GM18858 (cell line): ENCODE measurements at regions not wholly inside any gene's neighbourhood (a gene's known extent, or its start where the extent isn't known, plus 50 kb on each side); places are given as distances from the start of the nearest gene placed in this dataset.
"Not testable (repeated sequence)": the region's sequence is repeated elsewhere in the genome, so short reads cannot be mapped to it uniquely, and the experiment has no call there.

ENCODE experiments used
- ATAC-seq: cut with Tn5 transposase; IDR thresholded peaks from one replicate; pipeline ENCODE4 v1.9.1; 2021; ENCODE audit not compliant: unreplicated experiment

DNA sequence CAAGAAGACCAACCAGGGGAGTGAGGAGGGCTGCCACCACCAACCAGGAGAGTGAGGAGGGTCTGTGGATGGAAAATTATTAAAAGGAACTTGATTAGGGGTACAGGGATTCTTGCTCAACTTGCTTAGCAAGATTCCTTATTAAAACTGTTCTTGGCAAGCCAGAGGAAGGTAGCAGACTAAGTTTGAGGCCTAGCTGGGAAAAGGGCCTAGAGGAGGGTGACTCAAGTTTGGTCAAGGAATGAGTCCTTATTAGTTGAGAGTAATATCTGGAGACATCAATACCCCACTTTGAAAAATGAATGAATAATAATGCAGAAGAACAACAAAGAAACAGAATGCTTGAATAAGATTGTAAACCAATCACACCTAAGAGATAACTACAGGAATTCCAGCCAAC lies 612.4 kb upstream of the ZFP42 start:
- ATAC-seq = no peak

DNA sequence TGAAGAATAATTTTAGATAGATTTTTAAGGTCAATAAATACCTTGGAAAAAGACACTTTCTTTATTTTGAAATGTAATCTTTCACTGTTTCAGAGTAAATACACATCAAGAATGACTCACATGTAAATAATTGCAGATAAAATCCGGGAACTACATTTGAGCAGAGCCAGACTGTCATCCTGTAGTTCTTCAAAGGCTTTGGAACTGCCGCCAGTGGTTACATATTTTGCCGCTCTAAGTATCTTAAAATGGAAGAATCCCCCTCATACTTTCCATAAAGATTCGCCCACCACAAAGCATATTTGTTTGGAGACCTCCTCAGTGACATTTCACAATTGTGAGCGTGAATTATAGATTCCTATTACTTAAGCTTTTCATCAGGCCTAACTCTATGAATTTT lies 607.8 kb upstream of the ZFP42 start:
- no peak for ATAC-seq

DNA sequence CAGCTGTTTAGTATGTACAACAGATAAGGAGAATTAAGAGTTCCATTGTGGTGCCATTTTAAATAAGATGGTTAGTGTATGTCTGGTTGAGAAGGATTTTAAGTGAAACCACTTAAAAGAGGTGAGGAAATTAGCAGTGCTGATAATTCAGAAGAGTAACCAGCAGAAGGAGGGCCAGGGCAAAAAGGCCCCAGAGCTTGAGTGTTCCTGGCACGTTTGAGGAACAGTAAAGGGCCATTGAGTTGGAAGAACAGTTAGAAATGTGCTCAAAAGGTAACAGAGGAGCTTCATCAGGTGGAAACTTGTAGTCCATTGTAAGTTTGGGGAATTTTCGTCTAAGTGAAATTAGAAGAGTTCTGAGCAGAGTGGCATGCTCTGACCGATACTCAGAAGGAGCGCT lies 606.2 kb upstream of the ZFP42 start:
- ATAC-seq = no peak

DNA sequence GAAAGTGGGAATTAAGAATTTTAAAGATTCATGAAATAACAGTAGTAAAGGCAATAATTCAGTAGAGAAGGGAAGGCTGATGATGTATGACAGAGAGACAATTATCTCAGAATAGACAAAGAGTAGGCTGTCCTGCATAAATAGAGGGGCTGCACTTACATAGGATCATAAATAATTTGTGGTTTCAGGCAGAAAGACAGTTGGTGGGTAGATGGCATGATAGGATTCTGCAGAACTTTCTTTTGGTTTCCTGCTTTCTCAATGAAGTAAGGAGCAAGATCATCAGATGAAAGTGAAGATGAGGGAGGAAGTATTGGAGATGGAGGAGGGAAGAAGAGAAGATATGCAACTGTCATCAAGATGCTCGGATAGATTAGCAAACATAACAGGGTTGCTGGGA lies 604.9 kb upstream of the ZFP42 start:
- ATAC-seq = no peak

DNA sequence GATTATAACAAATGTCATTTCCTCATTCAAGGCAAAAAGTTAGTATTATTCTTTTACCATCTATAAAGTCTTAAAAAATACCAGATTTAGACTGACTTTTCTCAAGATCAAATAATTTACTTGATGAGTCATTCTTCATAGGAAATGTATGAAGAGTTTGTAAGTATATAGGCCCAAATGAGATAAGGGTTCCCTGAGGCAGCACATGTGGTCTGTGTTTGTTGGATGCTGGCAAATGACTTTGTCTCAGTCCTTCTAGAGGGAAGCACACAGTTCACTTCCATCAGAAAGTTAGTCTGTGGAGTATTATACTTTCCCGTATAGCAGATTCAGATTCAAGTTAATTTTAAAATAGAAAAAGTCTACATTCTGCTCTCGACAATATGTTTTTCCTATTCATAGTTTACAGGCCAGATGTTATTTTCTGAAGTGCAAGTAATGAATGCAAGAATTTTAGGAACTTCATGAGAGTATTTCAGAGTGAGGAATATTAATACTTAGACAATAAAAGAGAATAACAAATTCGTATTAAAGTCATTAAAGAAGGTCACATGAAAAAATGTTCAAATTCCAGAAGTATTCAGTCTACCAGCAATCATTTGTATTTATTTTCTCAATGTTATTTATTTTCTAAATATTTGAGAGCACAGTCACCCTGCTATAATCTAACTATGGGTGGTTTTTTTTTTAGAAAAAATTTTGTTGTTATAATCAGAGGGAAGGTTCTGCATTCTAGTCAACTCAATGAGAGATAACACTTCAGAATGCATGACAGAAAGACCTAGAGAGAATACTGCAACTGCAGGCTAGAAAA lies 601.8 kb upstream of the ZFP42 start:
- no peak for ATAC-seq

DNA sequence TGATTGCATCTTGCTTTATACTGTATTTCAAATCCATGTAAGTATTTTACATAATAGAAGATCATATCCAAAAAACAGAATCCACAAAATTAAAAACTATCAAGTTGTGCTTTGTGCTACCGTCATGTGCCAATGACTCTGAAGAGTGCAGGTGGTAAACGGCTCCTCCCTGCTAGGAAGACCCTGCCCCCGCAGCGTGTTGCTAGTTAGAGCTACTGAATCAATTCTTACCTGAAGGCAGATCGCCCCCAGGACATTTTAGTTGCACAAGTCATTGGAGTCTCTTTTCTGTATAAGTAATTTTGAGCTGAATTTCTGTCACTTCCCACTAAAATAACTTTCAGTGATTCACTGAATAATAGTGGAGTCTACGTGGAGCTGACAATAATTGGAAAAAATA lies 599.5 kb upstream of the ZFP42 start:
- no peak for ATAC-seq

DNA sequence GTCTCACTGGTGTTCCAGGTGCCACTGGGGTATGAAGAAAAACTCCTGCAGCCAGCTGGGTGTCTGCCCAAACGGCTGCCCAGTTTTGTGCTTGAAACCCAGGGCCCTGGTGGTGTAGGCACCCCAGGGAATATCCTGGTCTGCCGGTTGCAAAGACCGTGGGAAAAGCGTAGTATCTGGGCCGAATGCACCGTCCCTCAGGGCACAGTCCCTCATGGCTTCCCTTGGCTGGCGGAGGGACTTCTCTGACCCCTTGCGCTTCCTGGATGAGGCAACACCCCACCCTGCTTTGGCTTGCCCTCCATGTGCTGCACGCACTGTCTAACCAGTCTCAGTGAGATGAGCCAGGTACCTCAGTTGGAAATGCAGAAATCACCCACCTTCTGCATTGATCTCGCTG lies 587.1 kb upstream of the ZFP42 start:
- not testable (repeated sequence) for ATAC-seq

DNA sequence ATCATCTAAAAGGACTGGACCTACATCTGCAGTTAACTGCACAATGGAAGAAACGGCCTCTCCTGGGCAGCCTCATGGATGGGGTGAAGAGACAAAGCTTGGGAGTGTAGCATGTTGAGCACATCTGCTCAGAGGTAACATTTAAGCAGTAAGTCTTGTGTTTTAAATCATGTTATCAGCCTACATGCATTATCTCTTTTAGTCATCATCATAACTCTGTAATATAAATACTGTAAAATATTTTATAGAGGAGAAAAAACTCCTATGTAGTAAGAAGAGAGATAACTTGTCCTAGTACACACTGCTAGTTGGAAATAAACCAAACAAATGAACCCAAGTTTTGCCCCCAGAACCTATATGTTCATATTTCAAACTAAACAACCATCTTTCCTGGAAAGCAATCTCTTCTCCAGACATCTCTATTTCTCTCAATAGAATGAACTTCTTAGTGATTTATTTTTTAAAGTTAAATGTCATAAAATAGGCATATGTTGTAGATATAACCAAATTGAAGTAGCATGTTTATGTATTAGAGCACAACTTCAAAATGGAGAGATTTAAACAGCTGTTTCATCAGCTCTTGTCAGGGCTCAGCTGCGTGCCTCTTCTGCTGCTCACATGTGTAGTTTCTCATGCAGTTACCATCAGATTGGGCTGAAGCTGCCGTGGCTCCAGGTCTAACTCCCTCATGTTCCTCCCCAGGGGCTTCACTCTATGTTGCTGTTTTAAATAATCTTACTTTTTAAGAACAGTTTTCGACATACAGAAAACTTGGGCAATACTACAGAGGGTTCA lies 581.8 kb upstream of the ZFP42 start:
- no peak for ATAC-seq

DNA sequence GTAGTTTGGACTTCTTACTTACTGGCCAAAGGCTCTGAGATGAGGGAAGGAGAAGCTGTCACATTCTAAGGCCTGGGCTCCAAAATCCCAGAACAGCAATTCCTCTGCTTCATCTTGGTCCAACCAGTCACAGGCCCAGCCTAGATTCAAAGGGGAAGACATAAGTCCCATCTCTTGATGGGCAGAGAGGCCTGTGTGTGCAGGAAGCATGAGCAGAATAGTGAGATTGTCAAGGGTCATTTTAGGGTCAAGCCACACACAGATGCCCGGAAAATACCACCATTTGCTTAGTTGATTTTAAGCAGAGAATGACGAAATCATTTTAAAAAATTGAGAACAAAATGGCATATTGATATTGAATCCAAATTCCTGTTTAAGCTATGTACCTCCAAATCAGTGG lies 580.9 kb upstream of the ZFP42 start:
- ATAC-seq = no peak

DNA sequence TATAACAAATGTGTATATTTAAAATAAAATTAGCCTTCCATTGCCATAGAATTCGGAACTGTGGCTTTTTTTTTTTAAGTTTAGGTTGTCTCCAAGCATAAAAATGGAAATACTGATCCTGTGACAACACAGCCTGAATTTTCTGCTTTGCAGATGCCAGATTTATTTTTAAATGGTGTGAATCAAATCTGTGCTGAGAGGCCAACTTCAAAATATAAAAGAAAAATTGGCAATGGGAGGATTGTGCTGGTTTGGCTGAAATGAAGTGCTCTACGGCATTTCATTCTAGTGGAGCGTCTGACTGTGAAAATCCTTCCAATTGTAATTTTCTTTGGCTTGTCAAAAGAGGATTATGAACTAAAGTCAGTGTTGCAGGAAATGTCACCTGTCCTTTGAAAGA lies 580.3 kb upstream of the ZFP42 start:
- no peak for ATAC-seq

DNA sequence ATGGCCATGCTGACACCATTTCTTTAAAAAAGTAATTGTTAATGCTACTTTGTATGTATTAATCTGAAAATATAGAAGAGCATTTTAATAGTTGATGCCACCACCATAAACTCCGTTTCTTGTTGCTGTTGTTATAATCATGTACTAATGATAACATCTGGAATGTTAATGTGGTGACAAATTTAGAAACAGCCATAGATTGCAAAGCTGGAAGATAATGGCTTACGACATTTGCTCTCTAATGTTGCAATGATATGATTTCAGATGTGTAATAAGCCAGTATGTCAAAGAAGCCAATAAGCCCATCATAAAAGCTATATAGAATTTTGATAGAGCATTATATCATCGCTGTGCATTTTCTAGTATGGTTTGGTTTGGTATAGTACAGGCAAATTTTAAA lies 579.4 kb upstream of the ZFP42 start:
- no peak for ATAC-seq

DNA sequence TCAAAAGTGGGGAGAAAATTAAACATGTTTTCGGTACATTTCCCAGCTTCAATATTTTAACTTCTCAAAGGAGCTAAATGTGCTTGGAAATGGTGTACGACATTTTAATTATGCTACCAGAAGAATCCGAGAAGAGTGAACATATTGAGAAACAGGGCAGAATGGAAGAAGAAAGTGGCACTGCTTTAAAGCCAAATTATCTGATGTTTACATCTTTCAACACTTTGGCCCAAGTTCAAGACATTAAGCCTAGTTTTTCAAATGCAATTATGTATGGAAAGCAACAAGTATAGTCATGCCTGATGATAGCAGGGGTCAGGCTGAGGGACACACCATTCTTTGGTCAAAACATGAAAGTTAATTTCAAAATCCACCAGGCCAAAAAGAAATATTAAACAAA lies 577.9 kb upstream of the ZFP42 start:
- no peak for ATAC-seq

DNA sequence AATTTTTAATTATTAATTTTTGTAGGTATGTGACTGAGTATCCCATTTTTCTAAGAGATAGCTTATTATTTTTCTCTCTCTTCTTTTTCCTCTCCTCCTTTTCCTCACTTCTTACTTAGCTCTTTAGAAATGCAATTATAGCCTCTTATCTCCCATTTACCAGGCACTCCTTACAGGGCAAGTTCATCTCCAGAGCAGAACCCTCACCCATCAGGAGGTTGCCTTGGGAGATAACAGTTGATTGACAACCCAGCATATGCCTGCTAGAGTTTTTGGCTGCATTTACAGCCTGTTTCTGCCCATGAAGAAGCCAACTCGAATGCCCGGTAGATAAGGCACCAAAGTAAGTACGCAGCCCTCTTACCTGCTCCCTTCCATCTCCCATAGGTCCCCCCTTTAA lies 572.9 kb upstream of the ZFP42 start:
- ATAC-seq = no peak

DNA sequence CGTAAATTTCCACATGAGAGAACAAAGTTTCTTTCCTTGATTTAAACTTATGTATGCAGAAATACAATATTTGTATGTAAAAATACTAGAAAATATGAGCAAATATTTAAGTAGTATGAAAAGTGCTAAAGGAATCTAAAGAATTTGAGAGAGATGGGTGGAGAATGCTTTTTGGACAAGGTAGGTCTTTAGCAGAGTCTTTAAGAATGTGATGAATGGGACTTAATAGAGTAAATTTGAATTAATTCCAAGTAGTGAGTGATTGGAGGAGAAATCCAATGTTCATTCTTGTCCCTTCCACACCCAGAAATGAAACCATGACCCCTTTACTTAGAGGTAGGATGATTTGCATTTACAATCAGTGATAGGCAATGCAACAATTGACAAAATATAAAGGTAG lies 570.9 kb upstream of the ZFP42 start:
- ATAC-seq = no peak

DNA sequence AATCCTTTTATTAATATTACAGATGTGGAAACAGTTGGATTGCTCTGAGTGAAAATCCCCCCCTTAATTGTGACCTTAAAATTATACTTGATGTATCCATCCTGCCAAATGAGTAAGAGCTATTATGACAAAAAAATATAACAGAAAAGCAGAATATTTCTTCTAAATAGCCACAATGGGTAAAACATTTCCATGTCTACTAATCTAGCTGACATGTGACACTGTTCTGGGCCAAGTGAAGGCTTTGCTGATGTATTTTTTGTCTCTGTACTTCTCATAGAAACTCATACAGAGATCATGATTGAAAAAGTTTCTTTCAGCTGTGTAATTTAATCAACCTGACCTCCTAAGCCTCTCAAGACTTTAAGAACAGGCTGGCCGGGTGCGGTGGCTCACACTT lies 569.1 kb upstream of the ZFP42 start:
- no peak for ATAC-seq

DNA sequence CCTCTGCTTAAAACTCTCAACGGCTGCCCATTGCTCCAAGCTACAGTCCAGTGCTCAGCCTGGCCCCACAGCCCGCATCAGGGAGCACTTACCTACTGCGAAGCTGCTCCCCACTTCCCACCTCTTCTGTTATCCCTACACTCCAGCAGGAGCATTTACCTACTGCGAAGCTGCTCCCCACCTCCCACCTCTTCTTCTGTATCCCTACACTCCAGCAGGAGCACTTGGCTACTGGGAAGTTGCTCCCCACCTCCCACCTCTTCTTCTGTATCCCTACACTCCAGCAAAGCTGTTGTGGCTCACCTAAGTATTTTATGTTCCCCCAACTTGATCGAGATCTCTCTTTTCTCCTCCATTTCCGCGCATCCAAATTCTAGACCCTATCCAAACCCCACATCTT lies 563.3 kb upstream of the ZFP42 start:
- ATAC-seq = no peak

DNA sequence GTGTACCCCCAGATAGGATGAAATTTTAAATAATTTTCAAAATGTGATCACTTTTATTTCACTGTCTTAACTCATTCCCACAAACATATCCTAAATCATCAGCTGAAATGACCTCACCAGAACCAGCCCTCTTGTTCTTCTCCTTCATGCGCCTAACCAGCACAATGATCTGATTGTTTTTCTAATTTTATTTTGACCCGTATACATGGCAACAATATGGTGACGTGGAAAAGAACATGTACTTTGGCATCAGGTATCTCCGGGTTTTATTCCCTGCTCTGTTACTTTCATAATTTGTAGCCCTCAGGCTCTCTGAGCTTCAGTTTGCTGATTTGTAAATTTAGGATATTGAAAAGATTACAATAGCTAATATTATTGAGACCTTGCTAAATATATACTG lies 562.4 kb upstream of the ZFP42 start:
- no peak for ATAC-seq

DNA sequence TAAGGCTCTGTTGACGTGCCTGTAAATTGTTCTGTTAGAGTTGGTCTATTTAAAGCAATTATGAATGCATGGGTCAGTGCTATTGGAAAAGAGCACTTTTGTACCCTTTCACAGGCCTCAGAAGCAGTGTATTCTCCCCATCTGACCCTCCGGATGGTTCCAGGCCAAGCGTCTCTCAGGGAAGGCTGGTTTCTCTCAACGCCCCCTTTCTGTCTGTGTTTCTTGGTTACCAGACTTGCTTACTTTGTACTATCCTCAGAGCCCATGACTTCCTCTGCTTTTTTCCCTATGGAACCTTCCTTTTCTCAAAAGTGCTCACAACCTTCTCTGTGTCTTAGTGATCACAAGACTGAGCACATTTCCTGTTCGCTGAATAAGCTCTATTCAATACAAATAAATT lies 559.3 kb upstream of the ZFP42 start:
- ATAC-seq = no peak

DNA sequence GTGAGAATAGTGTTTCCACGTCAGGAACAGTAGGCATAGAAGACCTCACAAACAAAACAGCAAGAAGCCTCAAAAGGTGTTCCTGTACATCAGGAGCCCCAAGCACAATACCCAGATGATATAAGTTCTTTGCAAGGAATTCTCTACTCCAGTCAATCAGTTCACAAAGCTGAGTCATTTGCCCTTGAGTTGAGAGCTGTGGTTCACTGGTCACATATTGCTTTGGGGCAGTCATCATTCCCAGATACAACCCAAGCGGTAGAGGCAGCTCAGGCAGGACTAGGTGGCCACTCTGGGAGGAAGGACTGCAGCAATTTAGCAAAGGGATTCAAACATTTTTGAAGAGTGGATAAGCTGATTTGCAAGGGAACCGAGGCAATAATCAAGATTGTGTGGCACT lies 551.5 kb upstream of the ZFP42 start:
- ATAC-seq = no peak

DNA sequence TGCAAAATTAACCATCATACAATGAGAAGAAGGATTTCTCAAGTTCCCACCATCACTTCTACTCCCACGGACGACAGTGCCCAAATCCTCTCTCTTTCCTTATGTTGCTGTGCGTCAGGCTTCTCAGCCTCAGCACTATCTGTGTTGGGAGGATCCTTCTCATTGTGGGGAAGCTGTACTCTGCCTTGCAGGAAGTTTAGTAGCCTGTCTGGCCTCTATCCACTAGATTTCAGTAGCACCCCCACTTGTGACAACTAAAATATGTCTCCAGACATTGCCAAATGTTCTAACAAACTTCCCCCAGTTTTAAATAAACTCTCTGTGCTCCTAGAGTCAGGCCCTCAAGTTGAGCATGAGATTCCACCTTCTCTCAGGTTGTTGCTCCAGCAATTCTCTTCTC lies 545.9 kb upstream of the ZFP42 start:
- ATAC-seq = no peak

DNA sequence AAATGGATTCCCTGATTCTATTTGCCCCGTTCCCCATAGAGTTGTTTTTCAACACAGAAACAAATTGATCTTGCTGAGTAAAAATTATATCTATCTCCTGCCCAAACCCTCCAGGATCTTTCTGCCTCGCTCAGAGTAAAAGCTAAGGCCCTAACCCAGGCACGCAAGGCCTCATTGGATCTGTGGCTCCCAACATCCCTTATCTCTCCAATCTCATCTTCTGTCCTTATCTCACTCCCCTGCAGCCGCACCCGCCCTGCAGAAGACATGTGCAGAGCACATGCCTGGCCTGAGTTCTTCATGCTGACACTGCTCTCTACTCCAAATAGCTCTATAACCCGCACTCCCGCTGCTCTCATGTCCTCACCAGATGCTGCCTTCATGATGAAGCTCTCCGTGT lies 543.8 kb upstream of the ZFP42 start:
- no peak for ATAC-seq

DNA sequence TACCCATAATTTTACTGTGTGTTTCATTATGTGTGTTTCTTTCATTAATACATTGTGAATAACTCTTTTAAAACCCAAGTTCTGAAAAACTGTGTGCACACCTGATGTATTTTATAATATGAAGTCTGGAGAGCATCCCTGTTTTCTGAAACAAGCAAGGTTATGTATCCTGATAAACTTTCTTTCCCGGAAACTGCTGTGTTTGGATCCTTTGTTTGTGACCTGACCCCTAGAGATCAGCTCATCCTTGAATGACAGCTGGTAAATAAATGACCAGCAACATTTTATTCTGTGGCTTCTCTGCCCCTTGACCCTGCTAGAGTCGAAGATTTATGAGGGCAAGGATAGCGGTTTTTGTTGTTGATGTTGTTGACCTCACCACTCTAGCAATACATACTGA lies 535.6 kb upstream of the ZFP42 start:
- no peak for ATAC-seq

DNA sequence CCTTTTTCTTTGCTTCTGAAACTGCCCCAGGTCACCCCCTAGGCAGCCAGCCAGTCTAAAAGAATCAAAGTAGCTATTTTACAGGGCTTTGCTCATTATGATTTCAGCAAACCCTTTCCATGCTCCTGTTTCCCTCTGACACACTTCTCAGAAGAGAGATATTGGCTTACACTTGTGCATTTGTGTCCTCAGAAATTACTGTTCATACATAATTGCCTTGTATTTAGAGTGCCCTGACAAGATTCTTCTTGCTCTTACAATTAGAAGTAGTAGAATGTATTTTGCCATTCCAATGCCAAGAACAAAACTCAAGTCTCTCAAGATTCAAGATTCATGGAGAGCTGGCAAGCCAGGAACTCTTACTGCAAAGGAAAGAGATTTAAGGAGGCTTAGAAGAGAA lies 531.0 kb upstream of the ZFP42 start:
- ATAC-seq = no peak
